GM18873 (cell line): ENCODE measurements at regions not wholly inside any gene's neighbourhood (a gene's known extent, or its start where the extent isn't known, plus 50 kb on each side); places are given as distances from the start of the nearest gene placed in this dataset.

Experiments
- ATAC-seq: cut with Tn5 transposase; IDR thresholded peaks from one replicate; pipeline ENCODE4 v1.9.1; 2021; ENCODE audit warnings: mild to moderate bottlenecking, moderate library complexity, moderate number of reproducible peaks; ENCODE audit not compliant: unreplicated experiment, low FRiP score

DNA sequence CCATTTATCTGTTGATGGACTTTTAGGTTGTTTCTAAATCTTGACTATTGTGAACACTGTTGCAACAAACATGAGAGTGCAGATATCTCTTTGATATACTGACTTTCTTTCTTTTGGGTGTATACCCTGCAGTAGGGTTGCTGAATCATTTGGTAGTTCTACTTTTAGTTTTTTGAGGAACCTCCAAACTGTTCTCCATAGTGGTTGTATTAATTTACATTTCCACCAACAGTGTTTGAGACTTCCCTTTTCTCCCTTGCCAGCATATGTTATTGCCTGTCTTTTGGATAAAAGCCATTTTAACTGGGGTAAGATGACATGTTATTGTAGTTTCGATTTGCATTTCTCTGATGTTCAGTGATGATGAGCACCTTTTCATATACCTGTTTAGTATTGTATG is 330.0 kb downstream of the DDX10 start:
- ATAC-seq = no peak

- ATAC-seq = no peak
These were observed 333.0 kb downstream of the DDX10 start for GRCh38 chr11:108997826-108998225.

GRCh38 chr11:109000531-109000930 is 335.7 kb downstream of the DDX10 start:
- ATAC-seq = no peak

DNA sequence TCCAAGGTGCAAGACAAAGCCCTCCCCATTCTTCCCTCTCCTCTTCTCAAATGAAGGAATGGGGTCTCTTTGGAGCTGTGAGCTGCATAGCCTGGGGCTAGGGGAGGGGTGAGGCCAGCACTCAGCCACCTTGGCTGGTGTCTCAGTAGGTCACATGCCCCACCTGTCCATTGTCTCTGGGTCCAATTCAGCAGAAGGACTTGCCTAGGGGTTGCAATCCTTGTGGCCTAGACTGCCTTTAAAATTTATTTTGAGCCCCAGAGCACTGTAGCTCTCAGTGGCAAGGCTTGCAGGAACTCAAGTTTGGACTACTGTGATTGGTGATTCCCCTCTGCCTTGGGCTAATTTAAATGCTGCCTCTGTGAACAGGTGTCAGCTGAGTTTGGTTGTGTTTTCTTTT is 336.7 kb downstream of the DDX10 start:
- ATAC-seq = no peak

DNA sequence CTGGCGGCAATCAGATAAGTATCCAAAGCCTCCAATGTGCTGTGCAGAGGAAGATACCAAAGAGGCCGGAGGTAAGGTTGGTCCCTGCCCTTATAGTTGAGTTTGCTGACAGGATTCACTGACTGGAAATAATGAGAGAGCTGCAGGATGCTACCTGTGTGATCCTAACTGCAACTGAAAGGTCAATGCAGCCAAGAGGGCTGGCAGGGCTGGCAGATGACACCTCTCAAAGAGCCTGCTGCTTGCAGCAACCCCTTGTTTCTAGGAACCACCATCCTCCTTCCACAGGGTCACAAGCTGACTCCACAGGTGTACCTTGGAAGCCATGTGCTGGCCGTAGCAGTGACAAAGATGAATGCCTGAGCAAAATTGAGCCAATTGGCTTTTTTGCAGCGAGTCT is 348.1 kb downstream of the DDX10 start:
- ATAC-seq = no peak

DNA sequence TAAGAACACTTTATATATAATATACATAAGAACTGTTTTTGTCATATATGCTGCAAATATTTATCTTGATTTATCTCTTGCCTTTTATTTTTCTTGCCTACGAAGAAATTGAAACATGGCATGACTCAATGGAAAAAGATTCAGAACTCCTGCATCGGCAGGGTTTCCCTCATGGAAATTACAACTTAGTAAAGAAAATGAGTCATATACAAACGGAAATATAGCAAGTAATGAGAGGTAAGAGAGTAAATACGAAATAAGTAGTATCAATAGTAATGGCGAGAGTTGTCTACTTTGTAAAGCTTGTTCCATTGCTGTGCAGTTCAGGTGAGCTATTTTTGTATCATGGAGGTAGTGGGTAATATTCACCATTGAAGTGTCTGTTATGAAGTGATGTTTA is 350.4 kb downstream of the DDX10 start:
- ATAC-seq = no peak

GRCh38 chr11:109016724-109017123 is 351.9 kb downstream of the DDX10 start:
- ATAC-seq = no peak

DNA sequence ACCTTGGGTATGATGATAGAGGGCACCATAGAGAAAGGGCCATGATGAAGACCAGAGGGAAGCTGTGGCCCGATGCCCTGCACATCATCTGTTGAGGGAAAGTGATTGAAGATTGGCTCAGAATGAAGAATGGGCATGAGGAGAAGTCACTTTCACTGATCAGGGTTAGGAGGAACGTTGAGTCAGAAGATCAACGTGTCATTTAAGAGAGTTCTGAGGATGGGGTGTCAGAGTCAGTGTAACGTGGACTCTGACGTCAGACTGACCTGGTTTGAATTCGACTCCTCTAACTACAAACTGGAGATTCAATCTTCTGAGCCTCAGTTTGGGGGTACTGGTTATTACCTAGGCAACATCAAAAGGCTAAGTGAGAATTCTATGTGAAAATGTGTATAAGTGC is 352.6 kb downstream of the DDX10 start:
- no peak for ATAC-seq

DNA sequence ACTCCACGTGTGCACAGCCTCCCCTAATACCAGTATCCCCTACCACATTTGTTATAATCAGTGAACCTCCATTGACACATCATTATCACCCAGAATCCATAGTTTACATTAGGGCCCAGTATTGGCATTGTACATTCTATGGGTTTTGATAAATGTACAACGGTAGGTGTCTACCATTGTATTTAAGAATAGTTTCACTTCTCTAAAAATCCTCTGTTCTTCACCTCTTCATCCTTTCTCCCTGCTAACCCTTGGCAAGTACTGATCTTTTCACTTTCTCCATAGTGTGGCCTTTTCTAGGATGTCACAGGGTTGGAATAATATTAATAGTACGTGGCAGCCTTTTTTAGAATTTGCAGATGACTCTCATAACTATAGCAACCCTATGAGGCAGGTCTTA is 353.8 kb downstream of the DDX10 start:
- no peak for ATAC-seq

DNA sequence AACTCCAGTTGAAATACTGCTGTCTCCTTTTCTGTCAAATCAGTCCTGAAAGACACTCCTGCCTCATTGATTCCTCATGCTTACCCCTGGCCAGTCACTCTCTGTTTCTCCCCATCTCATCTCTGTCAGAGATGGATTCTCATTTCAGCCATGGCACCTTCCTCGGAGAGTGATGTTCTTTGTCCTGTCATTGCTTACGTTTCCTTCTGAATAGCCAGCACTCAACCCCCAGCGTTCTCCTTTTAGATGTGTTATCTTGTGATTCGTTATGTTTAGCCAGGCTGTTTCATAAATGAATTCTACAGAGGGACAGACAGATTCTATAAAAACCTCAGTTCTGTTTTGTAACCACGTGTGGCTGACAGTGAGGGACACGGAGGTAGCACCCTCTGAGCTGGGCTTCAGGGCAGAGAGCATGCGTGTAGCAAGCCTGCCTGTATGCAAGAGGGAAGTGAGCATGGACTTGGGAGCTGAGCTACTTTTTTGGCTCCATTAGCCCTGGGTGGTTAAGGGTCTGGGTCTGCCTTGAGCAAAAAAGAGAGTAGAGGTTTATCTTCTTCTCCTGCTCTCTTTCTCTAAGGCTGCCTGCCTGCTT is 354.6 kb downstream of the DDX10 start:
- no peak for ATAC-seq

DNA sequence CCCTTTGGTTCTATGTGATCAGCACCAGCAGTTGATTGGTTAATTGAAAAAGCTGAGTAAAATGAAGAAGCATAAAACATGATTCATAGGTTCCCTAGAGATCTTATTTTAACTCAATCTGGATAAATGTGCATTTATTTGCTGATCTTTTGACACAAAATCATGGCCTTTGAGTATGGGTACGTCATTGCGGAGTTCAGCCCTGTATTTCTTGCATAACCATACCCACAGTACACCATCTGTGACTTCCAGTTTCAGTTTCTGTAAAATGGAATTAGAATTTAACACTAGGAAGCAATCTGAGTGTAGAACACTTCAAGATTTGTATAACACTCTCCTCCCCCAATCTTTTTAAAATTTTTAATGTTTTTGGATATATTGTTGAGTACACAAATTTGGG is 358.2 kb downstream of the DDX10 start:
- no peak for ATAC-seq

GRCh38 chr11:109026891-109027489 is 362.1 kb downstream of the DDX10 start:
- no peak for ATAC-seq

GRCh38 chr11:109027851-109028250 is 363.0 kb downstream of the DDX10 start:
- ATAC-seq = no peak

DNA sequence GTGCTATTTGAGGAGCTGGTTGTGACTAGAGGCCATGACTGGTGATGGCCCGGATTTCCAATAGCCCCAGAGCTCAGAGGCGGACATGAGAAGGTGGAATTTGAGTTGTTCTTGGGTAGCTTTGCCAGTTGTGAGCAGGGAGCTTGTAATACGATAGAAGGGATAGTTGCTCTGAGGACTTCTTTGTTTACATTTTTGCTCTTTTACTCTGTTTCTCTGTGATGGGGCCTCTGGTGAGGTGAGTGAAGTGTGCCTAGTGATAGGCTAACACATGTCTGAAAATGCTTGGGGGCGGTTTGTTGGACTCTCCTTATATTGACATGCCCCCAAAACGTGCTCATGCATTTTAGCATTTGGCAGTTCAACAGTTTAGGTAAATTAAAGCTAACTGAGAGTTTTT is 365.1 kb downstream of the DDX10 start:
- no peak for ATAC-seq

DNA sequence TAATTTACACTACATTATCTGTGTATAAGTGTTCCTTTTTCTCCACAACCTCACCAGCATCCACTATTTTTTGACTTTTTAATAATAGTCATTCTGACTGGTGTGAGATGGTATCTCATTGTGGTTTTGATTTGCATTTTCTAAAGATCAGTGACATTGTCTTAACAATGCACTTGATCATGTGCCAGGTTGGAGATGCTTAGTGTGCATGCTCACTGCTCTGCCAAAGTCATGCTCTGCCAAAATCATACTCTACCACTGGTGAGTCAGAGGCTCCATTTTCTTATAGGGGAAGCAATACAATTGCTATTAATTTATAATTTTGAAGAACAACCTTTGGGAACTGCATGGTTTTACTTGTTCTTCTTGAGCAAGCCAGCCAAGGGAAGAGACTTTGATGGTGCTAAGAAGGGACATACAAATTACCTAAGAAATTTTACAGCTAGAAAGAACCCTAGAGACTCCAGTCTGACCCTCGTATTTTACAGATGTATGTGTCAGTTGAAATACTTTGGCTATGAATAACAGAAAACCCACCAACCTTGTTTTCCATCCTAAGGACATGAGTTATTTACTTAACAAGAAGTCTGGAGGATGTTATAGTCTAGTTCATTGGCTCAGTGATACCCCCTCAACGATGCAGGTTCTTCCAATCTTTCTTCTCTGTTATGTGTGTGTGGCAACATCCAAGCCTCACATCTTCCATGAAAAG is 368.9 kb downstream of the DDX10 start:
- no peak for ATAC-seq

DNA sequence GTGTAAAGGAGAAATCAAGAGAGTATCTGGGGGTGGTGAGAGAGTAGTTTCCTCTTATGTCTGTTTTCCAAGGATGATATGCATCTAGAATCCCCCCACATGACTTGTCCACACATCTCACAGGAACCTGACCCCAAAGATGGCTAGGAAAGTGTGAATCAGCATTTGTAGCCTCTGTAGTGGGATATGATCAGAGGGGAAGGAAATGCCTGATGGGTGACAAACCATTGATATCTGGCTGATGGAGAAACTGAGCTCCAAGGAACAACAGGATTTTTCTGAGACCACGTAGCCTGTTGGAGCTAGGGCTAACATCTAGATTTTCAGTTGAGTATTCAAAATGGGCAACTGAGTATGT is 369.4 kb downstream of the DDX10 start:
- ATAC-seq = no peak

- ATAC-seq = no peak
These were observed 370.4 kb downstream of the DDX10 start for GRCh38 chr11:109035284-109035683.

DNA sequence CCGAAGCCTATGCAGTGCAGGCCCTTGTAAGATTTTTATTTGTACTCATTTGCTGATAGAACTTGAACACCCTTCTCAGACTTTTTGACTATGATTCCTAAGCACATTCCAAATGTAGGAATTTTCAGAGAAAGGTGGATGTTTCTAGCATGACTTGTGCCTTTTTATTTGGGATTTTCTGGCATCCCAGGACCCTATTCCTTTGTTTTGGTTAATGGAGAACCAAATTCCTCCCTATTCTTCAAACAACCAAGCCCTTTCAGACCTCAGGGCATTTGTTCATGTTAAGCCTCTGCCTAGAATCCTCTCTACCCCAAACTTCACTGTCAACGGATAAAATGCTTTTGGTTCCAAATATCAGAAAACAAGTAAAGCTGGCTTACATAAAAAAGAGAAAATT is 371.1 kb downstream of the DDX10 start:
- no peak for ATAC-seq

DNA sequence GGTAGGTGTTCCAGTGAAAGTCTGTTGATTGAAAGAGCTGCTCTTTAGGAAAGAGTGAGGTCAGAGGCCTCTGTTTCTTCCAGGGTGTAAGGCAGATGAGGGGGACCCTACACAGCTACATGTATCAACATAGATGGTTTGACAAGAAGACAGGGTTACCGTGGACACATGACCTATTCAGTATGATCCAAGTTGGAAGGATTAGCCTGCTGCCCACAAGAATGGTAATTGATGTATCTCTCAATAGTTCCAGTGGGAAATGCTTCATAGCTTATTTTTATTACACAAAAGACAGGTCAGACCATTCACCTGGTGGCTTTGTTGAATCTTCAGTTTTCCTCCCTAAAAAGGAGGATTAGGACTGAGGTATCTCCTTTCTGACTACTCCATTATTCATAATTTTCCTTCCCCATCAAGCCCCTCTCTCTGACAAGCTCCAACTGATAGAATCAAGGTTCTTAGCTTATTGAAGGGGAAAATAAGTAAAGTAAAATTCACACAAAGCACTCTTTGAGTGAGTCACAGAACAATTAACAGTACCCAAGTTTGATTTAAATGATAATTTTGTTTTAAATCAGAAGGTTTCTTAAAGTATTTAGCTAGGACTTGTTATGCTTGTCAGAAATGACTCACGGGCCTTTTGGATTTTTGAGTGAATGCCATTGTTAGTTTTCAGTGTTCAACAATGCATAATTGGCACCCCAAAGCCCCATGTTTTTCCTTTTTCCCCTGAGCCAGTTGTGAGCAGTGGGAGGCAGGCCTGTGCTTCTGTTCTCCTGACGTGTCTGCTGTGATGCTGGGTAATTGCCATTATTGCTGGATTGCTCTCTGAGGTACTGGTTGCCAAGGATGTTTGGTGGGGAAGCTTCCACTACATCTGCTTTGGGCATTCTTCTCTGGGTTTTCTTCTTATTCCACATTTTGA is 373.2 kb downstream of the DDX10 start:
- no peak for ATAC-seq

- no peak for ATAC-seq
These were observed 374.7 kb downstream of the DDX10 start for GRCh38 chr11:109039611-109040010.

- no peak for ATAC-seq
These were observed 375.4 kb downstream of the DDX10 start for GRCh38 chr11:109040303-109040702.
